Gastroesophageal sphincter (tissue), 3 donors: ENCODE measurements at regions not wholly inside any gene's neighbourhood (a gene's known extent, or its start where the extent isn't known, plus 50 kb on each side); places are given as distances from the start of the nearest gene placed in this dataset.

Experiments used
- CTCF ChIP-seq, 4 experiments: fragments of 200-600 bp in 2 of 4; fragments of 450-650 bp in 2 of 4; sonication (generic) in 1 of 4; IDR thresholded peaks; one replicate each; pipeline ENCODE4 v1.5.1; 2017 to 2019; ENCODE audit warnings: antibody characterized with exemption in 4 of 4, mild to moderate bottlenecking in 2 of 4, moderate library complexity in 2 of 4
- EP300 ChIP-seq: sonication (generic); formaldehyde crosslinking; IDR thresholded peaks from one replicate; pipeline ENCODE4 v1.6.1; 2017; ENCODE audit warnings: antibody characterized with exemption, mild to moderate bottlenecking
- POLR2A ChIP-seq, 2 donors: fragments of 450-650 bp; IDR thresholded peaks; one replicate each; pipeline ENCODE4 v1.6.1; 2017; ENCODE audit warnings: antibody characterized with exemption in 2 of 2, mild to moderate bottlenecking in 2 of 2, moderate library complexity in 1 of 2
- POLR2AphosphoS5 ChIP-seq: sonication (generic); formaldehyde crosslinking; IDR thresholded peaks from one replicate; pipeline ENCODE4 v1.6.1; 2017; ENCODE audit warnings: antibody characterized with exemption

GRCh38 chr13:69389899-69390298 lies 717.7 kb upstream of the ATXN8OS start:
- TF ChIP-seq CTCF (IDR thresholded peaks at IDR 0.05) (no peak), POLR2A (IDR thresholded peaks at IDR 0.05) (no peak), POLR2AphosphoS5 (no peak), EP300 (no peak)
